ENCODE measurements at regions not wholly inside any gene's neighbourhood (a gene's known extent, or its start where the extent isn't known, plus 50 kb on each side); places are given as distances from the start of the nearest gene placed in this dataset.
"Not testable (repeated sequence)": the region's sequence is repeated elsewhere in the genome, so short reads cannot be mapped to it uniquely, and the experiment has no call there.

DNA sequence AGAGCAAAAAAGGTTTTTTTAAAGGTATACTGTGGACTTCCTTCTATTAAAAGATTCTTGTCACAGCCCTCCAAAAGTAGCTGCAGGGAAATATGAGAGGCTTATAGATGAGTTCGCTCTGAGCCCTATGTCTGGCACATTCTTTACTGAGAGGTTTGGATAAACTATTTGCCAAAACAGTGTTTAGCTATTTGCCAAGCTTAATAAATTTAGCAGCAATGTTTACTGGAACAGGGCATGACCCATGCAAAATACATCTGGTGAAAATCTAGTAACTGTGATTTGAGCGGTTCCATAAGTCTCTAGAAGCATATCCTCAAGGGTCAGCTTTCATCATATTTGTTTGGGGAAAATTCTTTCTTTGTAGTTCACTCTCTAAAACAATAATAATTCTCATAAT is 1696.7 kb upstream of the PIK3C3 start:
- POLR2A ChIA-PET: no interaction called here
- Histone ChIP-seq H3K27me3 (replicated peaks; ENCODE audit: control insufficient read depth, insufficient read depth, low read length) (no peaks in the 10 kb centered on the region), H3K4me1 (no peaks in the 10 kb centered on the region), H3K4me3 (ENCODE audit: low read depth, low read length) (no peak overlapping the region), H3K9me3 (no peaks in the 10 kb centered on the region), H3K36me3 (ENCODE audit: control insufficient read depth, insufficient read depth, low read length) (no peaks in the 10 kb centered on the region)
- Mint-ChIP-seq H3K27me3 (ENCODE audit: insufficient read depth, unreplicated experiment) (peaks cover 5% of the 10 kb centered on the region), H3K27ac (ENCODE audit: unreplicated experiment) (no peak overlapping the region), H3K4me1 (ENCODE audit: low read depth, unreplicated experiment) (no peaks in the 10 kb centered on the region), H3K9me3 (ENCODE audit: unreplicated experiment) (no peaks in the 10 kb centered on the region), H3K36me3 (ENCODE audit: insufficient read depth, unreplicated experiment) (no peaks in the 10 kb centered on the region), H3K4me3 (ENCODE audit: unreplicated experiment) (no peak overlapping the region)
- no peak for TF ChIP-seq CTCF (IDR thresholded peaks at IDR 0.05; ENCODE audit: insufficient read depth in 1 of 2, low read depth in 1 of 2, low read length in 1 of 2, severe bottlenecking in 1 of 2, unreplicated experiment in 1 of 2)
- CTCF ChIA-PET: no interaction called here
- BruUV-seq (replicated peaks): no TSS peak
- no peak for DNase-seq
- intact Hi-C loops (cut with micrococcal nuclease; ENCODE audit: unreplicated experiment): no loop called here

GRCh38 chr18:40250236-40250635 is 1704.8 kb upstream of the PIK3C3 start:
- BruUV-seq (replicated peaks): no TSS peak
- no peaks in the 10 kb centered on the region for H3K36me3 Mint-ChIP-seq (ENCODE audit: insufficient read depth, unreplicated experiment)
- H3K4me3 Mint-ChIP-seq (ENCODE audit: unreplicated experiment): no peak overlapping the region
- peaks cover 3% of the 10 kb centered on the region for H3K27me3 Mint-ChIP-seq (ENCODE audit: insufficient read depth, unreplicated experiment)
- no peak overlapping the region for H3K27ac Mint-ChIP-seq (ENCODE audit: unreplicated experiment)
- intact Hi-C loops (cut with micrococcal nuclease; ENCODE audit: unreplicated experiment): no loop called here
- DNase-seq: no peak
- Histone ChIP-seq H3K4me3 (ENCODE audit: low read depth, low read length) (no peak overlapping the region), H3K27me3 (replicated peaks; ENCODE audit: control insufficient read depth, insufficient read depth, low read length) (no peaks in the 10 kb centered on the region), H3K4me1 (no peaks in the 10 kb centered on the region), H3K36me3 (ENCODE audit: control insufficient read depth, insufficient read depth, low read length) (no peaks in the 10 kb centered on the region), H3K9me3 (no peaks in the 10 kb centered on the region)
- CTCF ChIA-PET: no interaction called here
- POLR2A ChIA-PET: no interaction called here
- H3K4me1 Mint-ChIP-seq (ENCODE audit: low read depth, unreplicated experiment): no peaks in the 10 kb centered on the region
- no peaks in the 10 kb centered on the region for H3K9me3 Mint-ChIP-seq (ENCODE audit: unreplicated experiment)
- TF ChIP-seq CTCF (IDR thresholded peaks at IDR 0.05; ENCODE audit: insufficient read depth in 1 of 2, low read depth in 1 of 2, low read length in 1 of 2, severe bottlenecking in 1 of 2, unreplicated experiment in 1 of 2): no peak

DNA sequence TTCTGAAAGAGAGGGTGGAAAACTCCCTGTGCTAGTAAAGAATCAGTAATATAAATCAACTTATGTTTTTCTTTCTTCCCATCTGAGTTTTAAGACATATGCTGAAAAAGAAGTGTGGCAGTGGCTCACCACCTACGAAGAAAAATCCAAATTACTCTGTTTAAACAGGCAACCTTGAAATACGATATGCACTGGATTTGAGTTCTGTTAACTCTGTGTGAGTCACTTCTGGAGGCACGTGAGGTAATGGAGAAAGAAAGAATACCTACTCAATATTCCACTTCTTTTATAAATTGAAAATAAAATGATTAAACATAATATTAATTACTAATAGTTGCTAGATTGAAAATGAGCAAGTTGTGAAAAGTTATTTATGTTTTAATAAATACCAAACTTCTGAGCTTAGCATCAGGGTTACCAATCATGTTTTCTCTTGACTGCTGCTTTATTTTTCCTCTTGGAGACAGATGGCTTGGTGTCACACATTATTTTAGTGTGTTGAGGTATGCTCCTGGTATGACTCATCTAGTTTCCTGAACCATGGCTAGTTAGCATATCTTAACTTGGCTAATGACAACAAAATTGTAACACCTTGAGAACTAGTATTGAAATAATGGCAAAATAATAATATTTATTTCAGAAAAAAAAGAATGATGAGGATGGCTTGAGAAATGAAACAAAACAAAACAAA is 1705.5 kb upstream of the PIK3C3 start:
- DNase-seq: no peak
- Mint-ChIP-seq H3K27me3 (ENCODE audit: insufficient read depth, unreplicated experiment) (peaks cover 3% of the 10 kb centered on the region), H3K9me3 (ENCODE audit: unreplicated experiment) (no peaks in the 10 kb centered on the region), H3K4me1 (ENCODE audit: low read depth, unreplicated experiment) (no peaks in the 10 kb centered on the region), H3K27ac (ENCODE audit: unreplicated experiment) (no peak overlapping the region), H3K4me3 (ENCODE audit: unreplicated experiment) (no peak overlapping the region), H3K36me3 (ENCODE audit: insufficient read depth, unreplicated experiment) (no peaks in the 10 kb centered on the region)
- Histone ChIP-seq H3K4me1 (no peaks in the 10 kb centered on the region), H3K9me3 (no peaks in the 10 kb centered on the region), H3K4me3 (ENCODE audit: low read depth, low read length) (no peak overlapping the region), H3K36me3 (ENCODE audit: control insufficient read depth, insufficient read depth, low read length) (no peaks in the 10 kb centered on the region), H3K27me3 (replicated peaks; ENCODE audit: control insufficient read depth, insufficient read depth, low read length) (no peaks in the 10 kb centered on the region)
- no TSS peak for BruUV-seq (replicated peaks)
- intact Hi-C loops (cut with micrococcal nuclease; ENCODE audit: unreplicated experiment): no loop called here
- POLR2A ChIA-PET: no interaction called here
- CTCF ChIA-PET: no interaction called here
- no peak for TF ChIP-seq CTCF (IDR thresholded peaks at IDR 0.05; ENCODE audit: insufficient read depth in 1 of 2, low read depth in 1 of 2, low read length in 1 of 2, severe bottlenecking in 1 of 2, unreplicated experiment in 1 of 2)

GRCh38 chr18:40245612-40246011 is 1709.4 kb upstream of the PIK3C3 start:
- POLR2A ChIA-PET; H3K27me3 ChIP-seq (replicated peaks; ENCODE audit: control insufficient read depth, insufficient read depth, low read length); BruUV-seq (replicated peaks); H3K36me3 Mint-ChIP-seq (ENCODE audit: insufficient read depth, unreplicated experiment); H3K9me3 Mint-ChIP-seq (ENCODE audit: unreplicated experiment); intact Hi-C loops (cut with micrococcal nuclease; ENCODE audit: unreplicated experiment); H3K4me1 ChIP-seq; H3K4me3 ChIP-seq (ENCODE audit: low read depth, low read length); H3K27me3 Mint-ChIP-seq (ENCODE audit: insufficient read depth, unreplicated experiment); H3K36me3 ChIP-seq (ENCODE audit: control insufficient read depth, insufficient read depth, low read length); H3K4me3 Mint-ChIP-seq (ENCODE audit: unreplicated experiment); DNase-seq; CTCF ChIA-PET; H3K9me3 ChIP-seq; H3K4me1 Mint-ChIP-seq (ENCODE audit: low read depth, unreplicated experiment); H3K27ac Mint-ChIP-seq (ENCODE audit: unreplicated experiment): not testable (repeated sequence)

Measured in Caco-2 (cell line).